Astrocyte (in vitro differentiated cells and primary cell): ENCODE measurements at regions not wholly inside any gene's neighbourhood (a gene's known extent, or its start where the extent isn't known, plus 50 kb on each side); places are given as distances from the start of the nearest gene placed in this dataset.

Experiments used
- DNase-seq: peaks from one replicate; pipeline ENCODE4 v3.0.0-alpha.2; 2010; ENCODE audit warnings: low read depth
- FAIRE-seq: peaks from 2 replicates; lab custom pipeline; 2011; peaks lifted over from hg19 to GRCh38; lab: Jason Lieb, UNC
- H2AFZ ChIP-seq: 2 replicates; pipeline ENCODE4 v1.6.0; 2012; ENCODE audit warnings: low read depth, low read length, inconsistent platforms
- H3K27ac ChIP-seq: 2 replicates; pipeline ENCODE4 v1.5.1; 2011; ENCODE audit warnings: low read depth, low read length, inconsistent platforms
- H3K27me3 ChIP-seq: 2 replicates; pipeline ENCODE4 v1.6.0; 2011; ENCODE audit warnings: low read length, inconsistent platforms; ENCODE audit not compliant: insufficient read depth
- H3K36me3 ChIP-seq: 2 replicates; pipeline ENCODE4 v1.5.1; 2011; ENCODE audit warnings: low read length, inconsistent platforms; ENCODE audit not compliant: insufficient read depth
- H3K4me1 ChIP-seq: 2 replicates; pipeline ENCODE4 v1.5.1; 2011; ENCODE audit warnings: low read length, inconsistent platforms; ENCODE audit not compliant: insufficient read depth
- H3K4me2 ChIP-seq: 2 replicates; pipeline ENCODE4 v1.6.0; 2012; ENCODE audit warnings: low read length, inconsistent platforms
- H3K4me3 ChIP-seq: 2 replicates; pipeline ENCODE4 v1.5.1; 2011; ENCODE audit warnings: low read depth, mild to moderate bottlenecking, low read length, inconsistent platforms; ENCODE audit not compliant: insufficient read depth
- H3K79me2 ChIP-seq: 2 replicates; pipeline ENCODE4 v1.6.0; 2012; ENCODE audit warnings: mild to moderate bottlenecking, low read length, inconsistent platforms; ENCODE audit not compliant: insufficient read depth
- H3K9ac ChIP-seq: 2 replicates; pipeline ENCODE4 v1.6.0; 2012; ENCODE audit warnings: mild to moderate bottlenecking, low read length, inconsistent platforms
- H3K9me3 ChIP-seq: 2 replicates; pipeline ENCODE4 v1.5.1; 2012; ENCODE audit warnings: low read depth, mild to moderate bottlenecking, low read length, inconsistent platforms; ENCODE audit not compliant: insufficient read depth
- H4K20me1 ChIP-seq: 2 replicates; pipeline ENCODE4 v1.6.0; 2012; ENCODE audit warnings: low read length, inconsistent platforms; ENCODE audit not compliant: insufficient read depth
- H3K27ac Mint-ChIP-seq: one replicate; pipeline ENCODE4 v1.8.0; 2021; ENCODE audit warnings: mild to moderate bottlenecking, mixed read lengths; ENCODE audit not compliant: unreplicated experiment
- H3K27me3 Mint-ChIP-seq: one replicate; pipeline ENCODE4 v1.8.0; 2021; ENCODE audit warnings: low read depth, mixed read lengths; ENCODE audit not compliant: unreplicated experiment
- H3K36me3 Mint-ChIP-seq: one replicate; pipeline ENCODE4 v1.8.0; 2021; ENCODE audit warnings: low read depth, mixed read lengths; ENCODE audit not compliant: unreplicated experiment
- H3K4me1 Mint-ChIP-seq: one replicate; pipeline ENCODE4 v1.8.0; 2021; ENCODE audit warnings: low read depth, mixed read lengths; ENCODE audit not compliant: unreplicated experiment
- H3K4me3 Mint-ChIP-seq: one replicate; pipeline ENCODE4 v1.8.0; 2021; ENCODE audit warnings: mild to moderate bottlenecking, moderate library complexity, mixed read lengths; ENCODE audit not compliant: unreplicated experiment
- H3K9me3 Mint-ChIP-seq: one replicate; pipeline ENCODE4 v1.8.0; 2021; ENCODE audit warnings: mild to moderate bottlenecking, mixed read lengths; ENCODE audit not compliant: unreplicated experiment
- EZH2 ChIP-seq: IDR thresholded peaks from 2 replicates; pipeline ENCODE4 v1.6.1; 2012; ENCODE audit warnings: mild to moderate bottlenecking, low read length, inconsistent platforms; ENCODE audit not compliant: insufficient read depth
- TF ChIP-seq, protein P1 (sequence below): IDR thresholded peaks from 2 replicates; pipeline ENCODE4 v1.5.1; 2011; ENCODE audit warnings: low read depth, mild to moderate bottlenecking, inconsistent platforms, low read length, moderate library complexity; ENCODE audit not compliant: insufficient read depth

GRCh38 chr11:91133361-91133760 is 910.5 kb upstream of the CHORDC1 start:
- no peaks in the 10 kb centered on the region for H3K9me3 Mint-ChIP-seq
- no peaks in the 10 kb centered on the region for H3K27me3 Mint-ChIP-seq
- Histone ChIP-seq H3K9me3 (no peaks in the 10 kb centered on the region), H3K27me3 (no peaks in the 10 kb centered on the region), H3K9ac (no peak overlapping the region), H3K36me3 (no peaks in the 10 kb centered on the region), H3K4me3 (no peak overlapping the region), H3K79me2 (no peaks in the 10 kb centered on the region), H3K27ac (peak overlapping the region; percentile 65), H2AFZ (no peak overlapping the region), H4K20me1 (no peaks in the 10 kb centered on the region), H3K4me2 (no peak overlapping the region), H3K4me1 (no peaks in the 10 kb centered on the region)
- peak; percentile 75 for DNase-seq
- FAIRE-seq: no peak
- H3K36me3 Mint-ChIP-seq: no peaks in the 10 kb centered on the region
- no peak overlapping the region for H3K4me3 Mint-ChIP-seq
- H3K4me1 Mint-ChIP-seq: peaks cover 2% of the 10 kb centered on the region
- H3K27ac Mint-ChIP-seq: no peak overlapping the region
- TF ChIP-seq EZH2: no peak
- TF ChIP-seq, protein P1, sequence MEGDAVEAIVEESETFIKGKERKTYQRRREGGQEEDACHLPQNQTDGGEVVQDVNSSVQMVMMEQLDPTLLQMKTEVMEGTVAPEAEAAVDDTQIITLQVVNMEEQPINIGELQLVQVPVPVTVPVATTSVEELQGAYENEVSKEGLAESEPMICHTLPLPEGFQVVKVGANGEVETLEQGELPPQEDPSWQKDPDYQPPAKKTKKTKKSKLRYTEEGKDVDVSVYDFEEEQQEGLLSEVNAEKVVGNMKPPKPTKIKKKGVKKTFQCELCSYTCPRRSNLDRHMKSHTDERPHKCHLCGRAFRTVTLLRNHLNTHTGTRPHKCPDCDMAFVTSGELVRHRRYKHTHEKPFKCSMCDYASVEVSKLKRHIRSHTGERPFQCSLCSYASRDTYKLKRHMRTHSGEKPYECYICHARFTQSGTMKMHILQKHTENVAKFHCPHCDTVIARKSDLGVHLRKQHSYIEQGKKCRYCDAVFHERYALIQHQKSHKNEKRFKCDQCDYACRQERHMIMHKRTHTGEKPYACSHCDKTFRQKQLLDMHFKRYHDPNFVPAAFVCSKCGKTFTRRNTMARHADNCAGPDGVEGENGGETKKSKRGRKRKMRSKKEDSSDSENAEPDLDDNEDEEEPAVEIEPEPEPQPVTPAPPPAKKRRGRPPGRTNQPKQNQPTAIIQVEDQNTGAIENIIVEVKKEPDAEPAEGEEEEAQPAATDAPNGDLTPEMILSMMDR: no peak

- Mint-ChIP-seq H3K4me3 (no peak overlapping the region), H3K27me3 (no peaks in the 10 kb centered on the region), H3K4me1 (peaks cover 2% of the 10 kb centered on the region), H3K36me3 (no peaks in the 10 kb centered on the region), H3K27ac (no peak overlapping the region), H3K9me3 (no peaks in the 10 kb centered on the region)
- H3K9ac ChIP-seq: no peak overlapping the region
- H3K4me1 ChIP-seq: no peaks in the 10 kb centered on the region
- no peaks in the 10 kb centered on the region for H3K9me3 ChIP-seq
- no peak for FAIRE-seq
- H3K4me3 ChIP-seq: no peak overlapping the region
- TF ChIP-seq, protein P1: no peak
- no peak for TF ChIP-seq EZH2
- DNase-seq: no peak
- H2AFZ ChIP-seq: no peak overlapping the region
- H3K4me2 ChIP-seq: no peak overlapping the region
- H3K27me3 ChIP-seq: no peaks in the 10 kb centered on the region
- no peaks in the 10 kb centered on the region for H3K36me3 ChIP-seq
- H4K20me1 ChIP-seq: no peaks in the 10 kb centered on the region
- no peak overlapping the region for H3K27ac ChIP-seq
- H3K79me2 ChIP-seq: no peaks in the 10 kb centered on the region
Observed at GRCh38 chr11:91129596-91129995, 906.7 kb upstream of the CHORDC1 start.

DNA sequence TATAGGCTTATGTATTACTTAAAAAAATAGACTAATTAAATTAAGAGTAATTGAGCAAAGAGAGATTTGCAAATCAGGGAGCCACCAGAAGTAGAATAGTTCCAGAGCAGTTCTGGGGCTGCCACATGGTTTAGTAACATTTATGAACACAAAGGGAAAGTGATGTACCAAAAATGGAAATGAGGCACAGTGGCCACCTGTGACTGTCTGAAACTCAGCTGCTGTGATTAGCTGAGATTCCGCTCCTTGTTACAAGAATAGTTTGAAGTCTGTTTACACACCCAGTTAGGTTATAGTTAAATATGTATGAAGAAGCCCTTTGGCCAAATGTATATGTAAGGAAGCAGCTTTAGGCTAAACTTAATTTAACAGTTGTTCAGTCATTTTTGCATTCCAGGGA is 901.5 kb upstream of the CHORDC1 start:
- H3K36me3 ChIP-seq: no peaks in the 10 kb centered on the region
- no peaks in the 10 kb centered on the region for H3K4me1 Mint-ChIP-seq
- H3K9ac ChIP-seq: no peak overlapping the region
- FAIRE-seq (no peak), DNase-seq (no peak)
- no peak overlapping the region for H2AFZ ChIP-seq
- H3K4me2 ChIP-seq: no peak overlapping the region
- no peak overlapping the region for H3K27ac Mint-ChIP-seq
- H3K27me3 Mint-ChIP-seq: no peaks in the 10 kb centered on the region
- H3K4me3 Mint-ChIP-seq: no peak overlapping the region
- TF ChIP-seq, protein P1: no peak
- TF ChIP-seq EZH2: no peak
- no peaks in the 10 kb centered on the region for H3K9me3 ChIP-seq
- H3K27ac ChIP-seq: no peak overlapping the region
- H4K20me1 ChIP-seq: no peaks in the 10 kb centered on the region
- no peaks in the 10 kb centered on the region for H3K4me1 ChIP-seq
- H3K9me3 Mint-ChIP-seq: no peaks in the 10 kb centered on the region
- no peaks in the 10 kb centered on the region for H3K27me3 ChIP-seq
- H3K79me2 ChIP-seq: no peaks in the 10 kb centered on the region
- H3K36me3 Mint-ChIP-seq: no peaks in the 10 kb centered on the region
- no peak overlapping the region for H3K4me3 ChIP-seq
